Uterus (tissue), 3 donors: ENCODE measurements at regions not wholly inside any gene's neighbourhood (a gene's known extent, or its start where the extent isn't known, plus 50 kb on each side); places are given as distances from the start of the nearest gene placed in this dataset.
"Not testable (repeated sequence)": the region's sequence is repeated elsewhere in the genome, so short reads cannot be mapped to it uniquely, and the experiment has no call there.

ENCODE experiments used
- DNase-seq, 2 donors: peaks; one replicate each; pipeline ENCODE4 v3.0.0-alpha.2; 2019 to 2020
- H3K27ac ChIP-seq, 2 donors: fragments of 200-600 bp; sonication (generic); 1 replicate in 1 of 2; 2 replicates in 1 of 2; pipeline ENCODE4 v1.5.1; 2016 to 2018
- H3K27me3 ChIP-seq, 2 donors: fragments of 200-600 bp; sonication (generic); one replicate each; pipeline ENCODE4 v1.5.1; 2018 to 2019; ENCODE audit warnings: control low read depth in 1 of 2
- H3K36me3 ChIP-seq, 2 donors: fragments of 200-600 bp; sonication (generic); one replicate each; pipeline ENCODE4 v1.5.1; 2019; ENCODE audit warnings: control low read depth in 1 of 2
- H3K4me1 ChIP-seq, 2 donors: fragments of 200-600 bp; sonication (generic); one replicate each; pipeline ENCODE4 v1.5.1; 2018 to 2019; ENCODE audit warnings: control low read depth in 1 of 2
- H3K4me3 ChIP-seq, 2 donors: fragments of 200-600 bp; sonication (generic); 1 replicate in 1 of 2; 2 replicates in 1 of 2; pipeline ENCODE4 v1.5.1; 2018 to 2019; ENCODE audit warnings: mild to moderate bottlenecking in 1 of 2
- H3K9me3 ChIP-seq, 2 donors: fragments of 200-600 bp; sonication (generic); one replicate each; pipeline ENCODE4 v1.5.1; 2019; ENCODE audit warnings: control low read depth in 1 of 2
- POLR2A ChIP-seq, 2 donors: fragments of 450-650 bp; IDR thresholded peaks; one replicate each; pipeline ENCODE4 v1.6.1; 2016; ENCODE audit warnings: antibody characterized with exemption in 2 of 2, mild to moderate bottlenecking in 1 of 2, moderate library complexity in 1 of 2
- intact Hi-C: fragments of 100-400 bp; cut with DNase I; formaldehyde crosslinking; loops from one replicate; pipeline ENCODE4 v1.15.1; 2023; ENCODE audit warnings: low total_unique reads
- TF ChIP-seq, protein P1 (sequence below), 4 experiments: fragments of 200-600 bp in 2 of 4; fragments of 450-650 bp in 2 of 4; sonication (generic) in 2 of 4; IDR thresholded peaks; one replicate each; pipeline ENCODE4 v1.5.1; 2016 to 2019; ENCODE audit warnings: antibody characterized with exemption in 4 of 4, mild to moderate bottlenecking in 2 of 4, moderate library complexity in 1 of 4
- donor health status: DM: yes; HTN: yes; CAD: no.

GRCh38 chr6:122877302-122877701 lies 88.2 kb downstream of the SMPDL3A start:
- no peak overlapping the region for H3K27ac ChIP-seq
- DNase-seq: no peak
- H3K9me3 ChIP-seq: no peaks in the 10 kb centered on the region
- no peaks in the 10 kb centered on the region for H3K36me3 ChIP-seq
- H3K4me1 ChIP-seq: no peaks in the 10 kb centered on the region
- intact Hi-C loops: no loop called here
- no peaks in the 10 kb centered on the region for H3K27me3 ChIP-seq
- no peak for TF ChIP-seq POLR2A (IDR thresholded peaks at IDR 0.05)
- TF ChIP-seq, protein P1, sequence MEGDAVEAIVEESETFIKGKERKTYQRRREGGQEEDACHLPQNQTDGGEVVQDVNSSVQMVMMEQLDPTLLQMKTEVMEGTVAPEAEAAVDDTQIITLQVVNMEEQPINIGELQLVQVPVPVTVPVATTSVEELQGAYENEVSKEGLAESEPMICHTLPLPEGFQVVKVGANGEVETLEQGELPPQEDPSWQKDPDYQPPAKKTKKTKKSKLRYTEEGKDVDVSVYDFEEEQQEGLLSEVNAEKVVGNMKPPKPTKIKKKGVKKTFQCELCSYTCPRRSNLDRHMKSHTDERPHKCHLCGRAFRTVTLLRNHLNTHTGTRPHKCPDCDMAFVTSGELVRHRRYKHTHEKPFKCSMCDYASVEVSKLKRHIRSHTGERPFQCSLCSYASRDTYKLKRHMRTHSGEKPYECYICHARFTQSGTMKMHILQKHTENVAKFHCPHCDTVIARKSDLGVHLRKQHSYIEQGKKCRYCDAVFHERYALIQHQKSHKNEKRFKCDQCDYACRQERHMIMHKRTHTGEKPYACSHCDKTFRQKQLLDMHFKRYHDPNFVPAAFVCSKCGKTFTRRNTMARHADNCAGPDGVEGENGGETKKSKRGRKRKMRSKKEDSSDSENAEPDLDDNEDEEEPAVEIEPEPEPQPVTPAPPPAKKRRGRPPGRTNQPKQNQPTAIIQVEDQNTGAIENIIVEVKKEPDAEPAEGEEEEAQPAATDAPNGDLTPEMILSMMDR (IDR thresholded peaks at IDR 0.05): no peak
- H3K4me3 ChIP-seq: no peak overlapping the region

GRCh38 chr6:122878796-122879195 lies 89.7 kb downstream of the SMPDL3A start:
- DNase-seq: no peak
- H3K27ac ChIP-seq: no peak overlapping the region
- H3K9me3 ChIP-seq: no peaks in the 10 kb centered on the region
- no peaks in the 10 kb centered on the region for H3K27me3 ChIP-seq
- no peaks in the 10 kb centered on the region for H3K4me1 ChIP-seq
- no peaks in the 10 kb centered on the region for H3K36me3 ChIP-seq
- TF ChIP-seq, protein P1 (IDR thresholded peaks at IDR 0.05): no peak
- no peak for TF ChIP-seq POLR2A (IDR thresholded peaks at IDR 0.05)
- intact Hi-C loops: no loop called here
- no peak overlapping the region for H3K4me3 ChIP-seq

GRCh38 chr6:122886481-122886880 lies 97.4 kb downstream of the SMPDL3A start:
- H3K4me1 ChIP-seq: no peaks in the 10 kb centered on the region
- intact Hi-C loops: no loop called here
- no peaks in the 10 kb centered on the region for H3K9me3 ChIP-seq
- no peak for DNase-seq
- TF ChIP-seq, protein P1 (IDR thresholded peaks at IDR 0.05): no peak
- no peak for TF ChIP-seq POLR2A (IDR thresholded peaks at IDR 0.05)
- no peak overlapping the region for H3K27ac ChIP-seq
- H3K36me3 ChIP-seq: no peaks in the 10 kb centered on the region
- no peaks in the 10 kb centered on the region for H3K27me3 ChIP-seq
- no peak overlapping the region for H3K4me3 ChIP-seq

- intact Hi-C loops: no loop called here
- H3K9me3 ChIP-seq: no peaks in the 10 kb centered on the region
- TF ChIP-seq, protein P1 (IDR thresholded peaks at IDR 0.05): no peak
- TF ChIP-seq POLR2A (IDR thresholded peaks at IDR 0.05): no peak
- H3K4me3 ChIP-seq: no peak overlapping the region
- no peaks in the 10 kb centered on the region for H3K4me1 ChIP-seq
- DNase-seq: no peak
- H3K36me3 ChIP-seq: no peaks in the 10 kb centered on the region
- H3K27me3 ChIP-seq: no peaks in the 10 kb centered on the region
- no peak overlapping the region for H3K27ac ChIP-seq
Measured at GRCh38 chr6:122887941-122888340, 98.9 kb downstream of the SMPDL3A start.

DNA sequence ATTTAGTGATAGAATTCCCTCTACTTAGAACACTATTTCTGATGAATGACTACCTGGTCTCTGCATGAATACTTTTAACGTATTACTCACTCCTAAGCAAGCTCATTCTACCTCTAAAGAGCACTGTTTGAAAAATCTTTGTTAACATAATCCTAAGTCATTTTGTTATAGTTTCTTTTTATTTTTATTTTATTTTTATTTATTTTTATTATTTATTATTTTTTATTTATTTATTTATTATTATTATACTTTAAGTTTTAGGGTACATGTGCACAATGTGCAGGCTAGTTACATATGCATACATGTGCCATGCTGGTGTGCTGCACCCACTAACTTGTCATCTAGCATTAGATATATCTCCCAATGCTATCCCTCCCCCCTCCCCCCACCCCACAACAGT lies 99.6 kb downstream of the SMPDL3A start:
- H3K4me1 ChIP-seq, H3K4me3 ChIP-seq, H3K27me3 ChIP-seq, H3K9me3 ChIP-seq, intact Hi-C loops, DNase-seq, H3K36me3 ChIP-seq, H3K27ac ChIP-seq: not testable (repeated sequence)

GRCh38 chr6:122890250-122890649 lies 101.2 kb downstream of the SMPDL3A start:
- Histone ChIP-seq H3K4me1 (no peaks in the 10 kb centered on the region), H3K9me3 (no peaks in the 10 kb centered on the region), H3K27ac (no peak overlapping the region), H3K36me3 (no peaks in the 10 kb centered on the region), H3K4me3 (no peak overlapping the region), H3K27me3 (no peaks in the 10 kb centered on the region)
- TF ChIP-seq, protein P1 (IDR thresholded peaks at IDR 0.05): no peak
- TF ChIP-seq POLR2A (IDR thresholded peaks at IDR 0.05): no peak
- no peak for DNase-seq
- intact Hi-C loops: no loop called here
